ENCODE measurements at regions not wholly inside any gene's neighbourhood (a gene's known extent, or its start where the extent isn't known, plus 50 kb on each side); places are given as distances from the start of the nearest gene placed in this dataset.

DNA sequence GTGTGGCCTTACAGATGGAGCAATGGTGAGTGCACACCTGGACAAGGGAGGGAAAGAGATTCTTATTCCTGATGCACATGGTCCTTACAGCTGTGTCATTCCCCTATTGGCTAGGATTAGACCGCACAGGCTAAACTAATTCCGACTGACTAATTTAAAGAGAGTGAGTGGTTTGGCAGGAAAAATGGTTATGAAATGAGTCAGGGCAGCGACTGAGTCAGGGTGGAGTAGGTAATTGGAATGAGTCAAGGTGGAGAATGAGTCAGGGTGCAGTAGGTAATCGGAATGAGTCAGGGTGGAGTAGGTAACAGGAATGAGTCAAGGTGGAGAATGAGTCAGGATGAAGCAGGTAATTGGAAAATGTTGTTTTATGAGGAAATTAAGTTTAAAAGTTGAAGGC is 1353.7 kb upstream of the LRRTM1 start:
- ChIA-PET POLR2A (no interaction called here), CTCF (no interaction called here)
- no peaks in the 10 kb centered on the region for H3K4me1 ChIP-seq (ENCODE audit: control insufficient read depth, insufficient read depth, low read length)
- peak; percentile 68 for DNase-seq (ENCODE audit: low read depth, low spot score)
- TF ChIP-seq, protein P1, sequence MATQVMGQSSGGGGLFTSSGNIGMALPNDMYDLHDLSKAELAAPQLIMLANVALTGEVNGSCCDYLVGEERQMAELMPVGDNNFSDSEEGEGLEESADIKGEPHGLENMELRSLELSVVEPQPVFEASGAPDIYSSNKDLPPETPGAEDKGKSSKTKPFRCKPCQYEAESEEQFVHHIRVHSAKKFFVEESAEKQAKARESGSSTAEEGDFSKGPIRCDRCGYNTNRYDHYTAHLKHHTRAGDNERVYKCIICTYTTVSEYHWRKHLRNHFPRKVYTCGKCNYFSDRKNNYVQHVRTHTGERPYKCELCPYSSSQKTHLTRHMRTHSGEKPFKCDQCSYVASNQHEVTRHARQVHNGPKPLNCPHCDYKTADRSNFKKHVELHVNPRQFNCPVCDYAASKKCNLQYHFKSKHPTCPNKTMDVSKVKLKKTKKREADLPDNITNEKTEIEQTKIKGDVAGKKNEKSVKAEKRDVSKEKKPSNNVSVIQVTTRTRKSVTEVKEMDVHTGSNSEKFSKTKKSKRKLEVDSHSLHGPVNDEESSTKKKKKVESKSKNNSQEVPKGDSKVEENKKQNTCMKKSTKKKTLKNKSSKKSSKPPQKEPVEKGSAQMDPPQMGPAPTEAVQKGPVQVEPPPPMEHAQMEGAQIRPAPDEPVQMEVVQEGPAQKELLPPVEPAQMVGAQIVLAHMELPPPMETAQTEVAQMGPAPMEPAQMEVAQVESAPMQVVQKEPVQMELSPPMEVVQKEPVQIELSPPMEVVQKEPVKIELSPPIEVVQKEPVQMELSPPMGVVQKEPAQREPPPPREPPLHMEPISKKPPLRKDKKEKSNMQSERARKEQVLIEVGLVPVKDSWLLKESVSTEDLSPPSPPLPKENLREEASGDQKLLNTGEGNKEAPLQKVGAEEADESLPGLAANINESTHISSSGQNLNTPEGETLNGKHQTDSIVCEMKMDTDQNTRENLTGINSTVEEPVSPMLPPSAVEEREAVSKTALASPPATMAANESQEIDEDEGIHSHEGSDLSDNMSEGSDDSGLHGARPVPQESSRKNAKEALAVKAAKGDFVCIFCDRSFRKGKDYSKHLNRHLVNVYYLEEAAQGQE (IDR thresholded peaks at IDR 0.05; ENCODE audit: insufficient read depth in 1 of 2, low read depth in 2 of 2, low read length in 1 of 2): no peak
- no peak for TF ChIP-seq POLR2AphosphoS5 (IDR thresholded peaks at IDR 0.05; ENCODE audit: low read depth, low read length)
- TF ChIP-seq, protein P2, sequence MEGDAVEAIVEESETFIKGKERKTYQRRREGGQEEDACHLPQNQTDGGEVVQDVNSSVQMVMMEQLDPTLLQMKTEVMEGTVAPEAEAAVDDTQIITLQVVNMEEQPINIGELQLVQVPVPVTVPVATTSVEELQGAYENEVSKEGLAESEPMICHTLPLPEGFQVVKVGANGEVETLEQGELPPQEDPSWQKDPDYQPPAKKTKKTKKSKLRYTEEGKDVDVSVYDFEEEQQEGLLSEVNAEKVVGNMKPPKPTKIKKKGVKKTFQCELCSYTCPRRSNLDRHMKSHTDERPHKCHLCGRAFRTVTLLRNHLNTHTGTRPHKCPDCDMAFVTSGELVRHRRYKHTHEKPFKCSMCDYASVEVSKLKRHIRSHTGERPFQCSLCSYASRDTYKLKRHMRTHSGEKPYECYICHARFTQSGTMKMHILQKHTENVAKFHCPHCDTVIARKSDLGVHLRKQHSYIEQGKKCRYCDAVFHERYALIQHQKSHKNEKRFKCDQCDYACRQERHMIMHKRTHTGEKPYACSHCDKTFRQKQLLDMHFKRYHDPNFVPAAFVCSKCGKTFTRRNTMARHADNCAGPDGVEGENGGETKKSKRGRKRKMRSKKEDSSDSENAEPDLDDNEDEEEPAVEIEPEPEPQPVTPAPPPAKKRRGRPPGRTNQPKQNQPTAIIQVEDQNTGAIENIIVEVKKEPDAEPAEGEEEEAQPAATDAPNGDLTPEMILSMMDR (IDR thresholded peaks at IDR 0.05): no peak
- ATAC-seq: peak; percentile 62
- H3K27me3 ChIP-seq (ENCODE audit: control insufficient read depth, insufficient read depth, low read length): no peaks in the 10 kb centered on the region
- no peak overlapping the region for H3K4me3 ChIP-seq (ENCODE audit: low read depth in 2 of 2, low read length in 2 of 2)
- intact Hi-C loops (cut with micrococcal nuclease; ENCODE audit: unreplicated experiment) (no loop called here), in situ Hi-C loops (cut with HindIII; ENCODE audit: low pct_unique_long_range_greater_than_20kb, low sequenced_read_pairs) (no loop called here)
- H3K9me3 ChIP-seq (ENCODE audit: control insufficient read depth, insufficient read depth, low read depth, low read length): peaks cover 4% of the 10 kb centered on the region; the same call in 1 of the 2 replicates
- H3K27ac ChIP-seq (ENCODE audit: low read length): no peak overlapping the region
- BruUV-seq (replicated peaks): no TSS peak
- no peaks in the 10 kb centered on the region for H3K36me3 ChIP-seq (ENCODE audit: control insufficient read depth, insufficient read depth, low read length)

DNA sequence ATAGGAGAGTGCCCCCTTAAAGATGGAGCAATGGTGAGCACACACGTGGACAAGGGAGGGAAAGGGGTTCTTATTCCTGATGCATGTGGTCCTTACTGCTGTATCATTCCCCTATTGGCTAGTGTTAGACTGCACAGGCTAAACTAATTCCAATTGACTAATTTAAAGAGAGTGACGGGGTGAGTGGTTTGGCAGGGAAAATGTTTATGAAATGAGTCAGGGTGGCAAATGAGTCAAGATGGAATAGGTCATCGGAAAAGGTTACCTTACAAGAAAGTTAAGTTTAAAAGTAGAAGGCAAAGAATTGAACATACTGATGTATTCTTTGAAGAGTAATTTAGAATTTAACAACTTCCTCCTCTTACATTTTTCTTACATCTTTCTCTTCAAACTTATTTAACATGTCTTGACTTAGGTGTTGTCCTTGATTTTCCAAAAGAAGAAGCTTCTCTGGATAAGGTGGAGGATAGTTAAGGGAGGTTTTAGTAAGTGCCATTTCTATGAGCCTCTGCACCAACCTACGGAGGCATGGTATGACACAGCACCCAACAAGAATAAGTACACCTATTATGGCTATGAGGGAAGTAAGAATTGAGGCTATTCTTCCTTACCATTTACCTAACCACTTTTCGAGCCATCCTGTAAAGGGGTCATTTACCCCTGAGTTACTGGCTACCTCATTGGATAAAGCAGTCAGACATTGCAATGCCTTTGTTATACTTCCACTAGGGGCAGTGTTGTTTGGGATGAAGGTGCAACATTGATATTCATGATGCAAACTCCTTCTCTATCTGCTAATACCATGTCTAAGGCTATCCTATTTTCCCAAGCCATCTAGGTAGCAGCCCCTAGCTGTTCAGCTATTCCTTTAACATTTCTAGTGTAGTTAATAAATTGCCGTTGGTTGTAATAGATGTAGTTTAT is 1345.8 kb upstream of the LRRTM1 start:
- DNase-seq (ENCODE audit: low read depth, low spot score): peak; percentile 30
- in situ Hi-C loops (cut with HindIII; ENCODE audit: low pct_unique_long_range_greater_than_20kb, low sequenced_read_pairs) (no loop called here), intact Hi-C loops (cut with micrococcal nuclease; ENCODE audit: unreplicated experiment) (no loop called here)
- POLR2A ChIA-PET: no interaction called here
- Histone ChIP-seq H3K4me3 (ENCODE audit: low read depth in 2 of 2, low read length in 2 of 2) (no peak overlapping the region), H3K36me3 (ENCODE audit: control insufficient read depth, insufficient read depth, low read length) (no peaks in the 10 kb centered on the region), H3K9me3 (ENCODE audit: control insufficient read depth, insufficient read depth, low read depth, low read length) (no peaks in the 10 kb centered on the region), H3K27me3 (ENCODE audit: control insufficient read depth, insufficient read depth, low read length) (no peaks in the 10 kb centered on the region), H3K4me1 (ENCODE audit: control insufficient read depth, insufficient read depth, low read length) (no peaks in the 10 kb centered on the region), H3K27ac (ENCODE audit: low read length) (no peak overlapping the region)
- CTCF ChIA-PET: no interaction called here
- no peak for ATAC-seq
- TF ChIP-seq, protein P2 (IDR thresholded peaks at IDR 0.05): peak; percentile 17; the same call in 1 of the 2 replicates
- no peak for TF ChIP-seq TCF7L2 (IDR thresholded peaks at IDR 0.05; ENCODE audit: low read depth, low read length)
- BruUV-seq (replicated peaks): no TSS peak

All from Panc1 (cell line).